Liver (tissue), 7 donors: ENCODE measurements at regions not wholly inside any gene's neighbourhood (a gene's known extent, or its start where the extent isn't known, plus 50 kb on each side); places are given as distances from the start of the nearest gene placed in this dataset.

Experiments used
- DNase-seq: peaks from one replicate; pipeline ENCODE4 v3.0.0-alpha.2; 2017; ENCODE audit warnings: low spot score
- H3K27ac ChIP-seq, 2 donors: one replicate each; pipeline ENCODE4 v1.7.0; 2013; ENCODE audit warnings: inconsistent platforms in 2 of 2, low read length in 2 of 2, control low read depth in 1 of 2, low read depth in 1 of 2, mild to moderate bottlenecking in 1 of 2
- H3K27me3 ChIP-seq, 4 donors: one replicate each; pipeline versions ENCODE4 v1.6.1 to v1.7.0; 2013; ENCODE audit warnings: low read length in 3 of 4, inconsistent platforms in 1 of 4, mild to moderate bottlenecking in 1 of 4, moderate library complexity in 1 of 4; ENCODE audit not compliant: control insufficient read depth in 4 of 4, insufficient read depth in 4 of 4
- H3K36me3 ChIP-seq, 4 donors: one replicate each; pipeline versions ENCODE4 v1.6.1 to v1.7.0; 2013; ENCODE audit warnings: low read length in 3 of 4, mild to moderate bottlenecking in 3 of 4, low read depth in 1 of 4, moderate library complexity in 1 of 4; ENCODE audit not compliant: control insufficient read depth in 4 of 4, insufficient read depth in 3 of 4
- H3K4me1 ChIP-seq, 4 donors: one replicate each; pipeline versions ENCODE4 v1.6.1 to v1.7.0; 2013; ENCODE audit warnings: low read length in 3 of 4, mild to moderate bottlenecking in 3 of 4, moderate library complexity in 1 of 4; ENCODE audit not compliant: control insufficient read depth in 4 of 4, insufficient read depth in 4 of 4
- H3K4me3 ChIP-seq, 3 donors: one replicate each; pipeline versions ENCODE4 v1.6.1 to v1.7.0; 2013; ENCODE audit warnings: low read length in 3 of 3, control low read depth in 1 of 3, low read depth in 1 of 3, mild to moderate bottlenecking in 1 of 3
- H3K9ac ChIP-seq, 2 donors: one replicate each; pipeline ENCODE4 v1.7.0; 2013; ENCODE audit warnings: low read length in 2 of 2, mild to moderate bottlenecking in 2 of 2, moderate library complexity in 2 of 2, control low read depth in 1 of 2, low read depth in 1 of 2
- H3K9me3 ChIP-seq, 4 donors: one replicate each; pipeline versions ENCODE4 v1.6.1 to v1.7.0; 2013; ENCODE audit warnings: low read length in 3 of 4; ENCODE audit not compliant: control insufficient read depth in 4 of 4
- ATF3 ChIP-seq: IDR thresholded peaks from 2 replicates; pipeline ENCODE4 v1.6.1; 2016; ENCODE audit warnings: antibody characterized with exemption
- EGR1 ChIP-seq, 2 donors: IDR thresholded peaks; 2 replicates each; pipeline ENCODE4 v1.6.1; 2016 to 2018; ENCODE audit warnings: antibody characterized with exemption in 2 of 2, low read depth in 2 of 2
- FOXA2 ChIP-seq: IDR thresholded peaks from 2 replicates; pipeline ENCODE4 v1.6.1; 2016; ENCODE audit warnings: antibody characterized with exemption
- HNF4G ChIP-seq: IDR thresholded peaks from 2 replicates; pipeline ENCODE4 v1.6.1; 2016; ENCODE audit warnings: antibody characterized with exemption
- JUND ChIP-seq, 2 donors: IDR thresholded peaks; 2 replicates each; pipeline ENCODE4 v1.6.1; 2016; ENCODE audit warnings: antibody characterized with exemption in 2 of 2
- NR2F2 ChIP-seq: IDR thresholded peaks from 2 replicates; pipeline ENCODE4 v1.6.1; 2016; ENCODE audit warnings: antibody characterized with exemption
- RAD21 ChIP-seq, 2 donors: IDR thresholded peaks; 2 replicates each; pipeline ENCODE4 v1.6.1; 2016; ENCODE audit warnings: antibody characterized with exemption in 2 of 2, mild to moderate bottlenecking in 2 of 2
- REST ChIP-seq: IDR thresholded peaks from 2 replicates; pipeline ENCODE4 v1.6.1; 2016; ENCODE audit warnings: antibody characterized with exemption, mild to moderate bottlenecking
- RXRA ChIP-seq, 2 donors: IDR thresholded peaks; 2 replicates each; pipeline ENCODE4 v1.6.1; 2017 to 2018; ENCODE audit warnings: antibody characterized with exemption in 2 of 2, mild to moderate bottlenecking in 1 of 2
- SP1 ChIP-seq: IDR thresholded peaks from 2 replicates; pipeline ENCODE4 v1.6.1; 2018; ENCODE audit warnings: antibody characterized with exemption, mild to moderate bottlenecking
- TAF1 ChIP-seq: conservative IDR thresholded peaks from 2 replicates; pipeline ENCODE4 v1.6.1; 2016; ENCODE audit warnings: antibody characterized with exemption, mild to moderate bottlenecking
- YY1 ChIP-seq: IDR thresholded peaks from 2 replicates; pipeline ENCODE4 v1.6.1; 2016; ENCODE audit warnings: antibody characterized with exemption, mild to moderate bottlenecking
- WGBS: extraction: QIAGEN DNeasy Blood & Tissue Kit; methylation state at CpG from one replicate; pipeline ENCODE4 v1.1.7; 2013; 5-methylcytosine and 5-hydroxymethylcytosine counted together
- donor health status: healthy.
- donor health status: healthy.
- donor health status: healthy.
- donor health status: healthy.

- Histone ChIP-seq H3K9ac (no peak overlapping the region), H3K27me3 (no peaks in the 10 kb centered on the region), H3K4me1 (peaks cover 0 to 3% (median 1%) of the 10 kb centered on the region in 4 donors), H3K9me3 (no peaks in the 10 kb centered on the region), H3K27ac (peak overlapping the region; percentile 43 to 66), H3K4me3 (no peak overlapping the region), H3K36me3 (no peaks in the 10 kb centered on the region)
- 78% methylated on average over 23 of the region's 23 CpGs for WGBS
- DNase-seq, result no peak
- TF ChIP-seq RAD21 (IDR thresholded peaks at IDR 0.05), result peak in 1 of 2 donors; percentile 23
- no peak for TF ChIP-seq FOXA2
- TF ChIP-seq RXRA (IDR thresholded peaks at IDR 0.05), result no peak
Observed at GRCh38 chr5:172559004-172559932, 81.8 kb upstream of the NEURL1B start.

GRCh38 chr5:172558076-172558976, 82.7 kb upstream of the NEURL1B start:
- Histone ChIP-seq H3K9me3 (no peaks in the 10 kb centered on the region), H3K36me3 (no peaks in the 10 kb centered on the region), H3K9ac (no peak overlapping the region), H3K27me3 (no peaks in the 10 kb centered on the region), H3K4me1 (no peaks in the 10 kb centered on the region), H3K27ac (peak overlapping the region; percentile 43 to 66), H3K4me3 (no peak overlapping the region)
- 82% methylated on average over 17 of the region's 17 CpGs for WGBS
- no peak for DNase-seq
- no peak for TF ChIP-seq JUND (IDR thresholded peaks at IDR 0.05)
- no peak for TF ChIP-seq EGR1 (IDR thresholded peaks at IDR 0.05; ENCODE audit: low read depth in 2 of 2)
- no peak for TF ChIP-seq HNF4G
- TF ChIP-seq FOXA2, result no peak
- no peak for TF ChIP-seq SP1
- no peak for TF ChIP-seq RXRA (IDR thresholded peaks at IDR 0.05)

- H3K9ac ChIP-seq, result no peak overlapping the region
- peak overlapping the region; percentile 60 to 68 for H3K27ac ChIP-seq
Observed at GRCh38 chr5:172556971-172557461, 84.0 kb upstream of the NEURL1B start.

More at GRCh38 chr5:172556971-172557461, 84.0 kb upstream of the NEURL1B start:
- no peaks in the 10 kb centered on the region for H3K9me3 ChIP-seq
- H3K4me1 ChIP-seq, result no peaks in the 10 kb centered on the region
- no peak overlapping the region for H3K4me3 ChIP-seq
- no peak for TF ChIP-seq TAF1
- peak; percentile 39 to 49 for TF ChIP-seq RAD21 (IDR thresholded peaks at IDR 0.05)
- TF ChIP-seq NR2F2, result peak; percentile 100
- TF ChIP-seq REST, result peak; percentile 65
- TF ChIP-seq HNF4G, result no peak
- no peak for TF ChIP-seq ATF3
- TF ChIP-seq SP1, result peak; percentile 66
- peak; percentile 78 to 80 for TF ChIP-seq RXRA (IDR thresholded peaks at IDR 0.05)
- TF ChIP-seq YY1, result peak; percentile 36
- WGBS, result 55% methylated on average over 12 of the region's 12 CpGs
- H3K36me3 ChIP-seq, result no peaks in the 10 kb centered on the region
- no peak for DNase-seq
- no peaks in the 10 kb centered on the region for H3K27me3 ChIP-seq
